ENCODE measurements at regions not wholly inside any gene's neighbourhood (a gene's known extent, or its start where the extent isn't known, plus 50 kb on each side); places are given as distances from the start of the nearest gene placed in this dataset.

DNA sequence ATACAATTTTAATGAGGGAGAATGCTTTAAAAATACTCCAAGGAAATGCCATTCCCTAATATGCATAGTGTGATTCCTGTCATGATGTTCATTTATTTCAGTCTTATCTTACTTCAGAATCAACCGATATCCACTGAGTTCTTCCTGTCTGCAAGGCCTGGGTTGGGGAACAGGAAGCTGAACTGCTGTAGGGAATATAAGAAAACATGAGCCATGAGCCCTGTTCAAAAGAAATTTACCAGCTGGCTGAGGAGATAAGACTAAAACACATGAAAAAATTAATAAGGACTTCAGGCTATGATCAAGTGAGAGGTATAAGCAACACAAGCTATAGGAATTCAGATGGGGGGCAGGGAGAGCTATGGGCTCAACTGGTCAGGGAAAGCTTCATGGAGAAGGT is 184.7 kb downstream of the PLPP4 start:
- peak in 1 of 3 donors; percentile 15 for DNase-seq

DNA sequence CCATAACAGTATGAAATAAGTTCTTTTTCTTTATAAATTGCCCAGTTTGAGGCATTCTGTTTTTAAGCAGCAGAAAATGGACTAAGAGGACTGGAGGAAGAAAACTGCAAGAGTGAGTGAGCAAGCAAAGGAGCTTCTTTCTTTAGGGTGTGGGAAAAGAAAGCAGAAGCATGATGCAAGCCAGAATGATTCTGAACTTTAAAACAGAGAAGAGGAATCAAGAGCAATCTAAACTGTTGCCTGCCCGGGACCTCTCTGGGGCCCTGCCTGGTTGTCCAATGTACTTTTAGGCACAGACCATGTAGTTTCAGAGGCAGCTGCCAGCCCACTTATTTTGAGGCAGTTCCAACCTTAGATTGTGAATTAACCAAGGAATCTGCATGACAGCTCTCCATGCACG is 186.3 kb downstream of the PLPP4 start:
- peak; percentile 54 to 71 (median 66) for DNase-seq

DNA sequence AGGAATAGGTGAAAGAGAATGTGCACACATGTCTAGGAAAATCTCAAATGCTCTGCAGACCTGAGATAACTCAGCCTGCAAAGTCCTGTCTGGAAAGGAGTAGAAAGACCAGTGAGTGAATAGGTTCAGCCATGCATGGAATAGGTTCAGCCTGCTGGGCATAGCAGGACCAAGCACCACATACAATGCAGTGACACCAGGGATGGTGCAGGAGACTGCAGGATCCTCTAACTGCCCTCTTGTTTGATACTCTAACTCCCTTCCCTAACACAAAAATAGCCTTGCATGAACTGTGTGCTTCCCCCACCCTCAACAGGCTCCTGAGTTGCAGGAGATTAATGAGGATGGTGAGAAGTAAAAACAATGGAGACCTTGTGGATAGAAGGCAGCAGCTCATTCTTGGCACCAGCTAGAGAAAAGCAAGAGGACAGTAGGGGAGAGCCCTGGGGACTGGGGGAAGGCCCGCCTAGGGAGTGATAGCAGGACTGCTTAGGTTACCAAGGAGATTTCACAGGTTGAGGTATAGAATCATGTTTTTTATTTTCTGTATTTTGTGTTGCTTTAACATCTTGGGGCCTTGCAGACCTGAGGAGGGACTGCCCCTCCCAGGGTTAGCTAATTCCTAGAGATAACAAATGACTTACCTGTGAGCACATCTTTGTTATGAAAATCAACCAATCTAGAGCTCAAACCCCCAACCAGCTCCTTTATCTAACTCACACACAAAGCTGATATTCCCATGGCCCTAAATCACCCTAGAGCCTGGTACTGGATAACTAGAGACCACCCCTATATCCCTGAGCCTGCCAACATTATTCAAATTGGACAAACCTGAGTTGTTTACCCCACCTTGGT is 187.8 kb downstream of the PLPP4 start:
- DNase-seq, result no peak

DNA sequence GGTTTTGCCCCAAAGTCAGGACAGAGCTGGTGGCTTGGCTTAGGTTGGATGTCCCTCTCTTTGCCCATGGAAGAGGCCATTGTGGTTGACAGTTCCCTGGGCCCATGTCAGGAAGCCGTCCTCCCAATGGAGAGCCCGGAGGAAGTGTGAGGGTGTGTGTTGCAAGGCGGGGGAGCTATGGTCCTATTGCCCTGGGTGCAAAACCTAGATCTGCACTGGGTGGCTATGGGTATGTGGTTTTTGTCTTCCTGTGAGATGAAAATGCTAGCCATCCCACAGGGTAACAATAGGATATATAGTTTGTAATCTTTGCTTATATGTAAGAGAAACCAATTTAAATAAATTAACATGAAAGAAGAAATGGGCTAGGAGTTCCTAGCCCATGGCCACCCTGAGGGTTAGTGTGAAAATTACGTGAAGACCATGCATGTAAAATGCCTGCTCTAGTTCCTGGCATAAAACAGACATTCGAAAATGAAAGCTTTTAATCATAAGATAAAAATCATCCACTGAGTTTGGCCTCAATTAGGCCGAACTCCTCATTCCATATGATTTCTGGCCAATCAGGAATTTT is 189.2 kb downstream of the PLPP4 start:
- DNase-seq, result no peak

DNA sequence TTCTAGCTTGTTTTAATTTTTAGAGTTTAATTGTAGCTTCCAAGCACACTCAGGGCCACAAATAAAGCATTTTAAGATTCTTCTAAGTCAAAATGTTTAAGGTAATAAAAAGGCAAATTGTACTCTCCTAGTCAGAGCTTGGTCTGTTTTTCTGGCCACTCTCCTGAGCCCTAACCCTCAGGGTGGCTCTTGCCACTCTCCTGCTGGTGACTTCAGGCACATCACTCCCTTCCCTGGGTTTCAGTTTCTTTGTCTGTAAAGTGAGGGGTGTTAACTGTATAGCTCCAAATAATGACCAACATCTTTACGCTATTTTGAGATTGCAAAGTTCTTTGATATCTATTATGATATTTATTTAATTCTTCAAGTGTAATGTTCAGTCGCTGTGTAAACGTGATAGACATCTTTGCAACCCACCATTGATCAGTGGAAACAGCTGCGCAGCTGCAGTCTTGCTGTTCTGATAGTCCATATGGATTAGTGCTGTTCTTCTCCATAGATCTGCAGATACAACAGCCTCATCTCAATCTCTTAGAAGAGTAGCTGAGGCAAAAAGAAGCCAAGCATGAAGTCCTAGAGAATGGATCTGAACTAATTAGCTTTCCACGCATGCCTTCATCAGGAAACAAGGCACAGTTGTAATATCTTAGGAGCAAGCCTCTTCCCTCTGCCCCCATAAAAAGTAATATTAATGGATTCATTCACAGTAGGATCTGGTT is 189.9 kb downstream of the PLPP4 start:
- DNase-seq, result no peak

DNA sequence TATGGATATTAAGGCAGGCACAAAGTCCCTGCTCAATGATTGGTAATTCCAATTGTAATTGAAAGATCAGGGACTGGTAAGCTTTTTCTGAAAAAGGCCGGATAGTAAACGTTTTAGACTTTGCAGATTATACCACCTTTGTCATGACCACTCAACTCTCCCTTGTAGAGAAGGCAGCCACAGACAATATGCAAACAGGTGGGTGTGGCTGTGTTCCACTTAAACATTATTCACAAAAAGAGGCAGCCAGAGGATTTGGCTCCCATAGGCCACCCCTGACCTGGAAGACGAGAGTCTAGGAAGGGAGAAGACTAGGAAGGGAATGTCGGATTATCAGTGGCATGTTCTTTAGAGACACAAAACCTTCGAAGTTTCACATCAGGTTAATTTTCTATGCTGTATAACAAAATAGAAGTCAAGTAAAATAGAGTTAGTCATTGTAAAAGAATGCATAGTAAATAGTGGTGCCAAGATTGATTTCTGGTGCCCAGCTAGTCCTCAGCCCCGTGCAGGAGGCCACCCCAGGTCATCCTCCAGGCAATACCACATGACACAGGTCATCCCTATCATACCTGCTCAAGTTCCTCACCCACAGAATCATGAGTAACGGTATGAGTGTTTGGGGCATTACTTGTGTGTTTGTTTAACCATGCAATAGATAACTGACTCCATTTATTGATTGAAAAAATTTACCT is 193.8 kb downstream of the PLPP4 start:
- no peak for DNase-seq

DNA sequence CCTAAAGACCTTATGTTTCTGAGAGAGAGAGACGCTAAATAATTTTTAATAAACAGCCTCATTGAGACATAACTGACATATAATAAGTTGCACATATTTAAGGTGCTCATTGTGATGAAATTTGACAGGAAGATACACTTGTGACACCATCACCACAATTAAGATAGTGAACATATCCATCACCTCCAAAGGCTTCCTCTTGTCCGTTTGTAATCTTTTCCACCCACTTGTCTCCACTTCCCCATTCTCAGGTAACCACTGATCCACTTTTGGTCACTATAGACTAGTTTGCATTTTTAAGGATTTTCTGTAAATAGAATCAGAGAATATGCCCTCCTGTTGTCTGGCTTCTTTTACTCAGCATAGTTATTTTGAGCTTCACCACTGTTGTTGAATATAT is 195.1 kb upstream of the WDR11 start:
- no peak for DNase-seq

DNA sequence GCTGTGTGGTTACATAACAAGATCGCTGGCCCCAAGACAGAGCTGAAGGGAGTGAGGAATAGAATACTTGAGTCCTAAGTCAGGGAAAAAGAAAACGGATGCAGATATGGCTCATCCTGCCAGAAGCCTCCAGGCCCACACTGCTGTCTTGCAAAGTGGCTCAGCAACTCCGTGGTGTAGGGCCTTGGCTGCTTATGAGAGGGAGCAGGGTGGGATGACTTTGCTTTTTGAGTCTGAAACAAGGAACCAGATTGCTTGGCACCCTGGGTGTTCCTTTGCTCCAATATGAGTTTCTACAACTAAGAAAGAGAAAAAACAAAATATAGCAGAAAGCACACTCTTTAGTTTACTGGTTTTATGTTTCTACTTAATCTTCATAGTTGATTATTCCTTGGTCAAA is 193.8 kb upstream of the WDR11 start:
- peak in 1 of 3 donors; percentile 7 for DNase-seq

DNA sequence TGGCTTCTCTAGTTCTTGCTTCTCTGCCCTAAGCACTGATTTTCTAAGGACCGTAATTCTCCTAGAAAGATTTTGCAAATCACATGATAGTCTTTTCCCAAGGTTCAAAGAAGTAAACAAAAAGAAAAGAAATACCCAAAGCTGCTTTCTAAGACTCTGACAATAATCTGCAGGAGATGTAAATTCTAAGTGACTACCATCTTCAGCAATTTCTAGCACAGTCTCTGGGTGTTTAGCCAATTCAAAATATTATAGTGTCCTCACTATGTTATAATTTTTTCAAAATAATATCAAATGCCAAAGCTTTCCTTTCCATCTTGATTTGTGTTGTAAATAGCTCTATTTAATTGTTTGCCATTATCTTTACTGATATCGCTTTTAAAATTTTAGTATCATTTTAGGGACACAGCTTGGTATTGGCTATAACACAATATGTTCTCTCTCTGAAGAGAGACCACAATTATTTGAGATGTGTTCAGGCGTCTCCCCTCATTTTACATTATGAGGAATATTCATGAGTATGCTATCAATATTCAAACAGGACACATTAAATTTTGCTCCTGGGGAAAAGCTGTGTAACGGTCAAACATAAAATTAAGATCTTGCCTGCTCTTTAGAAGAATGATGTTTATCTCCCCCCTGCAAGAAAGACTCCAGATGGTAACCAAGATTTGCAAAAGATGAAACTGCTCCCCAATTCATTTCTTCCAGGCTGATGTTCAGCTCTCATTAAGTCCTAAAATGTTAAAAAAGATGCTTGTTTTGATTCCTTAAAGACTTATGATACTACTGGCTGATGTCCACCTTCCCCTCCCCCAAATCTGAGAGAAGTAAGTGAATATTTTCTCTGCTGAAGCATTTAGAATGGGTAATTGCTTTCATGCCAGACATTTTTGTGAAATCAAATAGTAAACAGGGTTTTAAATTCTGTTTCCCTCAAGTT is 191.9 kb upstream of the WDR11 start:
- DNase-seq, result no peak

DNA sequence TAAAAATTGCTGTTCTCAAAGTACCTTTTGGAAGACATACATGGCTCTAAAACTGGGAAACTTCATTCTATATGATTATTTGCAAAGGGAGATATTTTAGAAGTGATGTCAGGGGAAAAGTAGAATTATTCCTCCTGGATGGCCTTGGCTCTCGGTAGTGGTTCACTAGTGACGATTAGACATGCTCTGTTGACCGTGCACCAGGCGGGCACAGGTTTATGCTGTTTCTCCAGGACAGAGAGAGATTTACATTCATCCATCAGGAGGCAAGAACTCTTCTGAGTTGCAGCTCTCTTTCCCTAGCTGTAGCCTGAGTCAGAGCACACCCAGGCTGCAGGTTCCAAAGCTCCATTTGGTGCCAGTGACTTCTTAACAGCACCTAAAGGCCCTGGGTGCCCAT is 184.9 kb upstream of the WDR11 start:
- no peak for DNase-seq

DNA sequence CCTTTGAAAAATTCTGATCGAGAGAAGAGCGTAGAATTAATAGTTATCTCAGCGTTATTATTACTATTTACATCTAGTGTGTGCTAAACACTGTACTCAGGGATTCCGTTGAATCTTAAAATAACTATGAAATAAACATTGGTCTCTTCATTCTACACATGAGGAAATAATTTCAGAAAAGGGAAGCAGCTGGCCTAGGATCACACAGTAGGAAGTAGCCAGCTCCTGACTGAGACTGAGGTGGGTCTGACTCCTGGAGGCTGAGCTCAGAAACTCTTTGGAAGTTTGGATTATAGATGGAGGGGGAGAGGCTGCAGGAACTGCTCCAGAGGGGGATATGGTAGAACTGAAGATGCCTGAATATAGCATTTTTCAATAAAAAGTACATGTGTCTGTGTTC is 183.9 kb upstream of the WDR11 start:
- DNase-seq, result peak; percentile 53 to 58 (median 55)

DNA sequence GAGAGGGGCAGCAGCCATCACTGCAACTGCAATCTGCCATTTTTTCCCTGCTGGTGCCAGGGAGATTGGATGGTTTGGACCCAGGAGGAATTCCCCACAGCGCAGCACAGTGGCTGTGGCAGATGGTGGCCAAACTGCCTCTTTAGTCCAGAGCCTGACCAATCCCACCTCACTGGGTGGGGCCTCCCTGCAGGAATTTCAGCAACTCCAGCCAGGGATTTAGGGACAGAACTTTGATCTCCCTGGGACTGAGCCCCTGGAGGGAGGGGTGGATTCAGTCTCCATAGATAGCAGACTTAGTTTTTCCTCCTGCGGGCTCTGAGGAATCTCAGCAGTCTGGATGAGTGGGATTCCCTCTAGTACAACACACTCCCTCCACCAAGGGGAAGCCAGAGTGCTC is 179.7 kb upstream of the WDR11 start:
- DNase-seq, result no peak

DNA sequence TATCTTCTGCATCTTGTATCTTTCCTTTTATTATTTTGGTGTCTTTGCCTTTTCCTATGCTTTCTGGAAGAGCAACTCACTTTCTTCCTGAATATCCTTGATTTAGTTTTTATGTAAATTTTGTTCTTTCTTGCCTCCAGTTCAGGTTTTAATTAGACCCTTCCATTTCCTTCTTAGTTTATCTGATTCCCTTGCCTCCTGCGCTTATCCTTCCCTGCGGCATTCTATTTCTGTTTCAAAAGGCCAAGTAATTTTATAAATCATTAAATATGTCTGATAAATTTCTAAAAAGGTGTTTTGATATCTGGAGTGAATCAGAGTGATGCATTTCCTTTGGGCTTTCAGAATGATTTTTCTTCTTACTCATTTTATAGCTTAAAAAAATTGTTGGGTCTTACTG is 167.7 kb upstream of the WDR11 start:
- DNase-seq, result no peak

DNA sequence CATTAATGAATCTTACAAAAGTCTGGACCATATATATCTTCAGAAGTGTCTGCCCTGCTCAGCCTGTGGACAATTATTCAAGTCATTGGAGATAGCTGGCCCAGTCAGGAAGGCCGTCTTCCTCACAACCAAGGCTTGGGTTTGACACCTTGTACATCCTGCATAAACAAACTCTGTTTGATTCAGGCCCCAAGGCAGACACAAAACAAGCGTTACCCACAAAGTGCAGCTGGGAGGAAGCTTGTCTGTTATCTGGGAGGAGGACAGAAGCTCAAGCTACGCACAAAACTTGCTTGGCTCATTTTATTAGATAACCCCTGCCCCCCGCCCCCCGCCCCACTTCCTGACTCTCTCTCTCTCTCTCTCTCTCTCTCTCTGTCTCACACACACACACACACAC is 166.9 kb upstream of the WDR11 start:
- no peak for DNase-seq

DNA sequence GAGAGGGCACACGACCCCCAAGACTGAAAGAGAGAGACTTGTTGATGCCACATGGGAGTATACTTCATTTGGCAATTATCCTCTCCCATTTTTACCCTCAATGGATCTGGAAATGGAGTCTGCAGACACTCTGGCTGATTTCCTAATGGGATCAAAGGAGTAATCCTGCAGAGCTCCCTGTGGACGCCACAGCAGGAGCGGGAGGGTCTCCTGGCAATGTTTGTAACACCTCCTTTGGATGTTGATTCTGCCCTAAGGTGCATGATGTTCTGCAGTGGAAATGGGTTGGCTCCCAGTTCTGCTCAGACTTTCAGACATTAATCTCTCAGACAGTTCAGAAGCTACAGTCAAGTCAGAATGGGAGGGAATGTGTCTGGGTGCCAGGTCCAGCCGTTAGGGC is 166.0 kb upstream of the WDR11 start:
- DNase-seq, result no peak

DNA sequence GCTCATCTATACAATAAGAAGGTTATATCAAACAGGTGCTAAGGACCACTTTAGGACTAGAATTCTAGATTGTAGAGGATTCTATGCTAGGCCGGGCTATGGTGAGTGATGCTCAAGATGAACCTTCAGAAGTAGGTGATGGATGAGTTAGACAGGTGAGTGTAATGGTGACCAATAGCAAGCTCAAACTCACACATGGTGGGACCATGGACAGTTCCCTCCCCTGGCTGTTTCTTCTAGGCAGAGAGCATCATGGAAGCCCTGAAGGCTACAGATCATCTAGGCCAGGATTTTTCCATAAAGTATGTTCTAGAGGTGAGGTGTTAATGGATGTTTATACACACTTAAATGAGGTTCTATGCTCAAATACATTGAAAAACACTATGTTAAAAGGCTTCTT is 162.2 kb upstream of the WDR11 start:
- no peak for DNase-seq

DNA sequence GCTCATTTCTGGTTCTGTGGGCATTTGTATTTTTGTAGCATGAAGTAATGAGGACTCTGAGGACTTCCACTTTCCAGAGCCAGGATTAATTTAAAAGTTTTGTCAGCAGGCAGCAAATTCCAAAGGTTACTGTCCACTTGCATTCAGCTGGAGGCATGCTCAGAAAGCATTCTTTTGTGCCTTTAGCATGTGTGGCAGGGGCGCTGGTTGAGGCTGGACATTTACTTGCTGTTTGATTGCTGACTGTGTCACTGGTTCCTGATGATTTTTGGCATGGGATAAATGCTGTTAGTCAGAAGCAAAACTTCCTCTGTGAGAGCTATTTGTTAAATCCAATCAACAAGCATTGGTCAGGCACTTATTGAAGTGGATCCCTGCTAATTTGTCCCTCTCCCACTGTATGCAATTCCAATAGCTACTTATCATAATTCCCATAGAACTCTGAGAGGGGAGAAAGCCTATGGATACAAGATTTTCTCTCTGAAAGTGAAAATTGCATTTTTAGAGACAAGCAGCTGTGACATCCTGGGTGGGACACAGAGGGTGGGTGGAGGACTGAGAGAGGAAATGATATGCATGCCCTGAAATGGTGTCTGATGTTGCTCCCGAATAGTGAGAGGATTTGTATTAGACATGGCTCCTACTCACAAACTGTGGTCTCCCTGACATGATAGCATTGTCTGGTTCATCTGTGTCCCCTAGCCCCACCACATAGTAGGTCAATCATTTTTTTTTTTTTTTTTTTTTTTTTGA is 161.2 kb upstream of the WDR11 start:
- DNase-seq, result peak in 2 of 3 donors; percentile 21 to 23

DNA sequence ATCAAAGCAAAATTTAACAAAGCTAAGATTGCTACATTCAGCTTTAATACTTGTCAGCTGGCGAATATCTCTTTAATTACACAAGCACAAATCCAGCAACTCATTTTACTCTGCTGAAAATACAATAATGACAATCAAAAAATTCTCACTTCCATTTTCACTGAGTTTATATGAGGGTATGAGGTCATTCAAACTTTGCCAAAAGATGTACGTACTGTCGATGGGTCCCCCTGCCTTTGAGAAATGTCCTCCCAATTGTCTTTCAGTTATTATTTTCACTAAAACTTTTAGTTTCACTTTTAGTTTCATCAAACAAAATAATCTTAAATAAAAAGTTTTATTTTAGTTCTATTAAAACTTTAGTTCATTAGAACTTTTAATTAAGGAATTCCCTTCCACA is 159.5 kb upstream of the WDR11 start:
- no peak for DNase-seq

DNA sequence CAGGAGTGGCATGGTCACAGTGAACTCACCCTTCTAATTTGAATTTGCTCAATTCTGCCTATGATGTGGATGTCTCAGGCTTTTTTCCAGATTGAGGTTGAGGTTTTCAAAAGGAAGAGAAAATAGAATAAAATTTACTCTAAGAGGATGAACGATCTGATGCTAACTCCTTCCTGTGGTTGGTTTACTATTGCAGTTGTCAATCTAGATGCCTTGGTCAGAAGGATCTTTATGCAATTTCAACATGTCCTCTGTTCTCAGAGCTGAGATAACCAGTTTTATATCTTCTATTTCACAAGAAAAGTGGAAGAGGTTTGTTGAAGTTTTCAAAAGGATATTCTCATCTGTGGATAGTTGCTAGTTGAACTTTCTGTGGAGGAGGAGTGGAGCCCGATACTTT is 150.7 kb upstream of the WDR11 start:
- peak in 1 of 3 donors; percentile 45 for DNase-seq

DNA sequence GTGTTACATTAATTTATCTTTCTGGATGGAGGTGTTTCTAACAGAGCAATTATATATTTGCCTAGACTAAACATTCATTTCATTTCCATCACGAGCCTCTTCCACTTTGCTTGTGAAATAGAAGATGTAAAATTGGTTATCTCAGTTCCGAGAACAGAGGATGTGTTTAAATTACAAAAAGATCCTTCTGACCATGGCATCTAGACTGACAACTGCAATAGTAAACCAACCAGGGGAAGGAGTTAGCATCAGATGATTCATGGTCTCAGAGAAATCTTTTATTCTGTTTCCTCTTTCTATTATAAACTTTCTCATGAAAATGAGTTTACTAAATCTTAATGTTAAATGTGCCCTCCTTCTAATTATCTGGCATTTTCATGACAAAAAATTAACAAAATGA is 149.8 kb upstream of the WDR11 start:
- peak in 2 of 3 donors; percentile 39 to 55 for DNase-seq

DNA sequence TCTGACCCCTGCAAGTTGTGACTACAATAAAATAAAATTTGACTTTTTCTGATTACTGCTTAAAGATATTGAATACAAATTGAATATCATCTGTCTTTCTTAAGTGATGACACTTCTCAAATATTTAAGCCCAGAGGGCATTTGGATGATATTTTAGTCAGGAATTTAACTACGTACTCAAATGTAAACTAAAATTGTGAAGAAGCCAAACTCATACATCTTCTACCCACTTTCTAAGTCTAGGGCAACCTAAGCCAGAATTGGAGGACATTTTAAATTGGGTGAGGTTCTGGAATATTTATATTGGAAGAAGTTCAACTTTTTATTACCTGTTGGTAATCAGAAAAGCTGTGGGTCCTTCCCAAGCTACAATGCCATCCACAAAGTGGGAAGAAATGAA is 149.1 kb upstream of the WDR11 start:
- DNase-seq, result no peak

DNA sequence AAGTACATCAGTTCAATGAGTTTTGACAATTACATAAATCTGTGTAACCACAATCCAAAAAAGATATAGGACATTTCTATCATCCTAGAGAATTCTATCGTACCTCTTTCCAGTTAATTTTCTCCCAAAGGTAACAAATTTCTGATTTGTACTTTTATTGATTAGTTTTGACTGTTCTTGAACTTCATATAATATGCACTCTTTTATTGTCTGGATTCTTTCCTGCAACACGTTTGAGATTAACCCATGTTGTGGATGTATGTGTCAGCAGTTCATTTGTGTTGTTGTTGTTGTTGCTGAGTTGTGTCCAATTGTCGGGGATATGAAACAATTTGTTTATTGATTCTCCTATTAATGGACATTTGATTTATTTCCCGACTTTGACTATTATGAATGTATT is 145.9 kb upstream of the WDR11 start:
- no peak for DNase-seq

Measured in suppressor macrophage treated with lipopolysaccharide for 1 hour (primary cell).